GM12878 (cell line): ENCODE measurements at regions not wholly inside any gene's neighbourhood (a gene's known extent, or its start where the extent isn't known, plus 50 kb on each side); places are given as distances from the start of the nearest gene placed in this dataset.

Experiments used
- ATAC-seq: fragments of 200-7000 bp; cut with Tn5 transposase; 3 replicates; pipeline ENCODE4 v1.9.1; 2020; ENCODE audit warnings: mild to moderate bottlenecking, moderate library complexity
- BruUV-seq: library from RNA; stranded (reverse); fragments of 400-500 nt; replicated peaks from 2 replicates; lab custom pipeline; 2021; lab: Mats Ljungman, UMichigan
- CTCF ChIA-PET: fragments of 300-600 bp; sonication (Branson Sonifier 250); formaldehyde crosslinking; extraction: SDS; loops from one replicate; lab custom pipeline; 2021; ENCODE audit warnings: inconsistent platforms; lab: Yijun Ruan, JAX
- POLR2A ChIA-PET: fragments of 350-600 bp; formaldehyde crosslinking; extraction: SDS; loops from one replicate; lab custom pipeline; 2021; ENCODE audit warnings: inconsistent platforms; lab: Charles Lee
- RAD21 ChIA-PET: fragments of 300-600 bp; sonication (Branson Sonifier 250); formaldehyde crosslinking; loops from one replicate; lab custom pipeline; 2023; ENCODE audit warnings: antibody characterized with exemption; ENCODE audit not compliant: unreplicated experiment; lab: Charles Lee
- SMC1A ChIA-PET: fragments of 300-600 bp; sonication (Branson Sonifier 250); formaldehyde crosslinking; loops from one replicate; lab custom pipeline; 2023; ENCODE audit not compliant: unreplicated experiment, uncharacterized antibody; lab: Charles Lee
- DNase-seq: peaks from one replicate; pipeline ENCODE4 v3.0.0-alpha.2; 2011; ENCODE audit warnings: low read depth, low spot score
- FAIRE-seq: peaks from 3 replicates; lab custom pipeline; 2011; peaks lifted over from hg19 to GRCh38; lab: Jason Lieb, UNC
- H2AFZ ChIP-seq: 2 replicates; pipeline ENCODE4 v1.6.0; 2011; ENCODE audit warnings: low read depth, low read length, control low read depth; ENCODE audit not compliant: control insufficient read depth
- H3K27ac ChIP-seq: 2 replicates; pipeline ENCODE4 v1.5.1; 2011; ENCODE audit warnings: control low read depth; ENCODE audit not compliant: control insufficient read depth, insufficient read depth
- H3K27me3 ChIP-seq, 2 experiments: replicated peaks in 1 of 2; 2 replicates each; pipeline versions ENCODE4 v1.6.0 to v1.6.1; 2011; ENCODE audit warnings: low read length in 1 of 2; ENCODE audit not compliant: control insufficient read depth in 2 of 2, insufficient read depth in 2 of 2
- H3K36me3 ChIP-seq, 2 experiments: 2 replicates each; pipeline ENCODE4 v1.5.1; 2011; ENCODE audit warnings: low read length in 1 of 2; ENCODE audit not compliant: control insufficient read depth in 2 of 2, insufficient read depth in 2 of 2
- H3K4me1 ChIP-seq: 2 replicates; pipeline ENCODE4 v1.6.1; 2011; ENCODE audit warnings: mild to moderate bottlenecking, low read length, moderate library complexity, mixed read lengths; ENCODE audit not compliant: control insufficient read depth, insufficient read depth
- H3K4me2 ChIP-seq: 2 replicates; pipeline ENCODE4 v1.6.0; 2011; ENCODE audit warnings: control low read depth; ENCODE audit not compliant: control insufficient read depth, insufficient read depth
- H3K4me3 ChIP-seq: fragments of 200-600 bp; sonication (generic); 2 replicates; pipeline ENCODE4 v1.5.1; 2016
- H3K79me2 ChIP-seq: 2 replicates; pipeline ENCODE4 v1.6.0; 2011; ENCODE audit warnings: low read length; ENCODE audit not compliant: control insufficient read depth, insufficient read depth
- H3K9ac ChIP-seq: 2 replicates; pipeline ENCODE4 v1.8.0; 2011; ENCODE audit warnings: low read length, control low read depth, mixed read lengths; ENCODE audit not compliant: control insufficient read depth, insufficient read depth
- H3K9me3 ChIP-seq: replicated peaks from 3 replicates; pipeline ENCODE4 v1.5.1; 2011; ENCODE audit warnings: mild to moderate bottlenecking, low read length; ENCODE audit not compliant: control insufficient read depth, insufficient read depth
- H4K20me1 ChIP-seq: 2 replicates; pipeline ENCODE4 v1.6.0; 2011; ENCODE audit not compliant: control insufficient read depth, insufficient read depth
- CHD1 ChIP-seq: IDR thresholded peaks from 2 replicates; pipeline ENCODE4 v1.6.1; 2012; ENCODE audit warnings: low read depth, low read length, improper control_type of control experiment
- E2F4 ChIP-seq: IDR thresholded peaks from 2 replicates; pipeline ENCODE4 v1.6.1; 2012; ENCODE audit warnings: low read depth, low read length, improper control_type of control experiment
- HSF1 ChIP-seq: fragments of 150-350 bp; IDR thresholded peaks from 2 replicates; pipeline ENCODE4 v1.6.1; 2014; ENCODE audit warnings: mild to moderate bottlenecking, low read depth, low read length
- IKZF1 ChIP-seq: fragments of 450-650 bp; conservative IDR thresholded peaks from 2 replicates; pipeline ENCODE4 v1.6.1; 2017; ENCODE audit warnings: antibody characterized with exemption, mild to moderate bottlenecking
- MXI1 ChIP-seq: fragments of 150-350 bp; IDR thresholded peaks from 2 replicates; pipeline ENCODE4 v1.6.1; 2011; ENCODE audit warnings: low read depth, mild to moderate bottlenecking, inconsistent platforms, low read length, improper control_type of control experiment
- NR2F1 ChIP-seq: fragments of 450-650 bp; conservative IDR thresholded peaks from 2 replicates; pipeline ENCODE4 v1.6.1; 2017; ENCODE audit warnings: mild to moderate bottlenecking
- ZBTB33 ChIP-seq: fragments of 450-650 bp; IDR thresholded peaks from 2 replicates; pipeline ENCODE4 v1.6.1; 2017; ENCODE audit warnings: mild to moderate bottlenecking
- WGBS: methylation state at CpG from one replicate; pipeline ENCODE4 v1.1.6; 2016; ENCODE audit warnings: low lambda C conversion rate; ENCODE audit not compliant: insufficient replicate concordance, insufficient coverage; ENCODE audit errors: missing lambda C conversion rate; 5-methylcytosine and 5-hydroxymethylcytosine counted together
- in situ Hi-C: fragments of 300-500 bp; cut with MboI; formaldehyde crosslinking; loops from 9 replicates; pipeline ENCODE4 v1.14.3; 2018; ENCODE audit warnings: mixed read lengths
- intact Hi-C: fragments of 100-400 bp; cut with micrococcal nuclease; formaldehyde crosslinking; loops from one replicate; pipeline ENCODE4 v1.14.2; 2022; ENCODE audit not compliant: unreplicated experiment

GRCh38 chr6:119590066-119590465 lies 240.5 kb upstream of the MAN1A1 start (continued):
- no peak for TF ChIP-seq HSF1
- TF ChIP-seq ZBTB33, result no peak
- TF ChIP-seq MXI1, result no peak
- TF ChIP-seq CHD1, result no peak

GRCh38 chr6:119587537-119587936 lies 238.0 kb upstream of the MAN1A1 start:
- no peaks in the 10 kb centered on the region for H4K20me1 ChIP-seq
- ChIA-PET SMC1A (interaction anchor here (0.6 to 1.9 kb wide), 5 partner anchors 31 to 1287 kb away, joined by 3 to 7 read pairs (median 3); no protein-coding TSS in a partner anchor), RAD21 (interaction anchor here (0.5 to 2.4 kb wide), 5 partner anchors 82 to 330 kb away, joined by 3 to 11 read pairs (median 4); no protein-coding TSS in a partner anchor), CTCF (interaction anchor here (1.0 kb wide), 1 partner anchor 236 kb away, joined by 4 read pairs; no protein-coding TSS in a partner anchor), POLR2A (interaction anchor here (1.0 to 1.9 kb wide), 2 partner anchors 56 to 124 kb away, joined by 3 to 6 read pairs; no protein-coding TSS in a partner anchor)
- H3K79me2 ChIP-seq, result no peaks in the 10 kb centered on the region
- no peak overlapping the region for H3K27ac ChIP-seq
- intact Hi-C loops (no loop called here), in situ Hi-C loops (no loop called here)
- H3K4me1 ChIP-seq, result peaks cover 13% of the 10 kb centered on the region
- no peak for TF ChIP-seq E2F4
- TF ChIP-seq IKZF1, result peak; percentile 32; the same call in 1 of the 2 replicates
- TF ChIP-seq NR2F1, result peak; percentile 38; the same call in 1 of the 2 replicates
- no peak overlapping the region for H2AFZ ChIP-seq
- WGBS, result 64% methylated on average over 3 of the region's 3 CpGs
- FAIRE-seq, result no peak
- no peak overlapping the region for H3K4me3 ChIP-seq
- BruUV-seq, result no TSS peak
- H3K4me2 ChIP-seq, result no peak overlapping the region; the same call in 1 of the 2 replicates
- no peaks in the 10 kb centered on the region for H3K27me3 ChIP-seq
- peak; percentile 42 for ATAC-seq
- no peaks in the 10 kb centered on the region for H3K36me3 ChIP-seq
- no peak for DNase-seq
- H3K9ac ChIP-seq, result no peak overlapping the region
- H3K9me3 ChIP-seq, result no peaks in the 10 kb centered on the region
